ENCODE measurements at regions not wholly inside any gene's neighbourhood (a gene's known extent, or its start where the extent isn't known, plus 50 kb on each side); places are given as distances from the start of the nearest gene placed in this dataset.

DNA sequence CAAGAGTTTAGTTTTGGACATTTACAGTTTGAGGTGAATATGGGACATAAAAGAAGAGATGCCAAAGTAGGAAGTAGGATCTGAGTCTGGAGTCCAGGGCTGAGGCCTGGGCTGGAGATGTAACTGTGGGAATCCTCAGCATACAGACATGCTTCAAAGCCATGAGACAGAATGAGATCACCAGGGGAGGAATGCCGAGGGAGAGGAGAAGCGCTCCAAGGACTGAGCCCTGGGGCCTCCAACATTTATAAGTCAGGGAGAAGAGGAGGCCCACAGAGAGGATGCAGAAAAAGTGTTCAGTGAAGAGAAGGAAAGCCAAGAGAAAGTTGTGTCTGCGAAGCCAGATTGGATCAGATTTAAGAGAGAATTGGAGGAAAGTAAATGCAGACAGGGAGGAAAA lies 277.5 kb upstream of the MYOCD start:
- DNase-seq, result no peak

DNA sequence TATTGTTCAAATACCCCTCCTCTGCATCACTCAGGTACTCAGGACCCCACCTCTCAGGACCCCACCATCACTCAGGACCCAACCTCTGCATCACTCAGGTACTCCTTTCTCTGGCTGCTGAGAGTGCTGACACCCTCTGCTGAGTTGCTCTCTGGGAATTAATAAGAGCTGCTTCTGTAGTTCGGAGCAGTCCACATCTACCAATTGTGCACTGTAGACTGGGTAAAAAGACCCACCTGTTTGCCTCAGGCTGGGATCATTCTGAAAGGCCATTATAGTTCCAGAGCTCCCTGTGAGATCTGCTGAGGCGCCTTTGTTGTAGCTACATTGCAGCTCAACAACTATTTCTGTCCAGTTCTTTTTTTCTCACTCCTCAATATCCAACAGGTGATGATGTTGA lies 276.3 kb upstream of the MYOCD start:
- no peak for DNase-seq

DNA sequence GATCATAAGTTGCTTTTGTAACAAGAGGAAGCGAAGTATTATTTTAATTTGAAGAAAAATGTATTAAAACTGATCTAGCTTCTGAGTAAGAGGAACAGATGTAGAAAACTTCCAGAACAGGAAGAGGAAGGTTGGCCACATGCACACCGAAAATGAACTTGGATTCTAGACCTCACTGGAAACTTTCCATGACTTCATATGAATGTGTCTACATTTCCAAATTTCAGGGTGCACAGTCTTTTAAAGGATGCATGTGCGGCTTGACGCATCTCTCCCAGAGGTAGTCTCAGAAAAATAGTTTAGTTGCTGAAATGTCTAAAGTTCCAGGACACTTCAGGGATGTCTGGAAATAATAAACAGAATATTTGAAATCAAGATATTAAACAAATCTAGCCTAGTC lies 275.1 kb upstream of the MYOCD start:
- DNase-seq, result no peak

DNA sequence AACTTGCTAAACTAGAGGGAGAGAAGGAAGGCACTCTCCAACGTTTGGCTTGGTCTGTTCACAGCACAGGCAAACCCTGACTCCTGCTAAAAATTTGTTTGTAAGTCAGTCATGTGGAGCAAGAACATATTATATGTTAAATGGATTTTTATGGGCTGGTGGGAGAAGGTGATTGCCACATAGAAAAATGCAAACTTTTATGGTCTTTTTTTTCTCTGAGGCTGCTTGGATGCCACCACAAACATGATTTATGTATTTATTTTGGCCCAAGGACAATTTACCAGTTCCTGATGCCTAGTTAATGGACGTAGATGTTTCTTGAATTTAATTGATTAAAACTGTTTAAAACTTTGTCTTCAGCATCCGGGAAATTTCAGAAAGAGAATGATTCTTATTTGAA lies 274.2 kb upstream of the MYOCD start:
- no peak for DNase-seq

DNA sequence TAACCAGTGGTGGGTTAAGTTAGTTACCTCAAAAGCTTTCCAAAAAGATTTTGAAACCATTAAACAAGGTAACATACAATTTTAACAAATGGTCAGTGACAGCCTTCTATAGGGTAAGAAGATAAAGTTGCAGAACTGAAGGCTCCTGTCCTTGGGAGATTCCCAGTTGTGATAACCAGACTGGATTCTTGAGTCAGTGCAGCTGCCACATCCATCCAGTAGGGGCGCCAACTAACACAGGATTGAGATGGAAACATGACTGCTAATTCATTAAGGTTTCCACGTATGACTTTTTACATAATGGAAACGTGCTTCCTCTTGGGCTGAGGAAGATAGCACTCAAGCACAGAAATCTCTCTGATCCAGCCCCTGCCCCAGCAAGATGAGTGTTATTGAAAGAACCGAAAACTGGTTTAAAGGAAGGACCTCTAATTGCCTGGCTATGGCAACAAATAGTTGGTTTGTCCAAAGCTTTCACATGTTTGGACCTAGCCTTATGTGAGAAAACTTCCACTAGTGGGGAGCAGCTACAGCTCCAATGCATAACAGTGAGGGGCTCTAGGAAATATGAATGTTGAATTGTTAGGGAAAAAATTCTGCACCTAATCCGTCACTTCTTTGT lies 269.8 kb upstream of the MYOCD start:
- no peak for DNase-seq

DNA sequence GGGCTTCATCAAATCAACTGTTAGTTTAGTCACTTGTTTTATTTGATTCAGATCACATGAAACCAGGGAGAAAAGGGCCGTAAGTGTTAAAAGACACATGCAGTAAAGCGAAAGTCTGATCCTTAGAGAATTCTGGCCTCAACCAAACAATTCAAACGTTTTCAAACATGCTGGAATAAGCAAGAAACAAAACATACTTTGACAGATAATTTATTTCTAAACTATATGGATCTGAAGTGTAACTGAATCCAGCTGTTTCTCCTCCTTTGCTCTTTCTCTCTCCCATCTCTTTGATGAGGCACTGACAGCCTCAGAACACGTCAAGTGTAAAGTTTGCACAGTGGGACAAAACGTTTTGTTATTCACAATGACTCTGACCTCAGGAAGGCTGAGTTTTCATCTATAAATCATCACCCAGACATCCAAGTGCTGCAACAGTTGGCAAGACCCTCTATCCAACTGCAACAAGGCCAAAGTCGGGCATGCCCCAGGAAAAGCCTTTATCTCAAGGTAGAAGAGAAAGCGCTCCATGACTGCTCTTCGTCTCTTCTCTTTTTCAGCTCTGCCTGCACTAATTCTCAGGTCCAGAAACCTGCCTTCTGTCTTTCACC lies 267.1 kb upstream of the MYOCD start:
- no peak for DNase-seq

DNA sequence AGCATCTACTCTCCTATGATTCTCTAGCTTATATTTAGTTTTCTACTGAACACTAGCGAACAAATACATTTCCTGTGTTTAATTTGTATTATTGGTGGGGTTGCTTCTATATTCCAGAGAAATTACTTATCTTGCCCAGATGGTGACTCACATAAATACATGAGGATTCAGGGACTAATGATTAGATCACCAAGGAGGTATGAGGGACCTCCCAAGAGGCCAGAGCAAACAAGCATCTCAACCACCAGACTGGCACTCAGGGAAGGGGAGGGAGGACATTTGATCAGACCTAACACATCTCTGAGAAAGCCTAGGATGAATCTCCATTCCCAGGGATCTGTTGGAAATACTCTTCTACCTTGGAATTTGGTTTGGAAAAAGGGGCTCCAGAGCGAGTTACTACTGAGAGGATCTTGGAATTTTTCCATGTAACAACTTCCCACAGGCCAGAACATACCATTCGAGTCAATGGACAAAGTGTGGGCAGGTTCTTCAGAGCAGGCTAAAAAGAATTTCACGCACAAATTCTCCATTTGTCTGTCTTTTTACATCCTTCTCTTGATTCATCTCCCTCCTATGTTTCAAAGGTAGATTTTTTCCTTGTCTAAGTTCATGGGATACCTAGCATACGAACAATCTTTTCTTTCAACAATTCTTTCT lies 262.6 kb upstream of the MYOCD start:
- DNase-seq, result no peak

DNA sequence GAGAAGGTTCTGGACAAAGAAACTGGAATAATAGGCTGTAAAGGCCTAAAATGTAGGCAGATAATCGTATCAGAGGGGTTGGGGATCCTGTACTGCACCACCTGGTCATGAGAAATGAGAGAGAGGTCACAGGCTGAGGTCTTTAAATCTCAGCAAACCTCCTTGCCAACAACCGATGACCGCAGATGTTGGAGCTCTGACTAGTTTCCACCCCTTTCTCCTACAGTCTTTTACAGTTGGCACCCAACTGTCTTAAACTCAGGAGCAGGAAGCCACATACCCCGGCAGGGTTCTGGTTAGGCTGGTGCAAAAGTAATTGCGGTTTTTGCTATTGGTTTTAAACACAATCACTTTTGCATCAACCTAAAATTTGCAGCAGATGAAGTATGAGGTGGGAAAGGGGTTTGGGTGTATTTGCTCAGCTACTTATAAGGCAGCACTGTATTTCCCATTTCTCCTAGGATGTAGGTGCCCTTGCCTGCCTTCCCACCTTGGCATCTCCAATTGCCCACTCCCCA lies 261.8 kb upstream of the MYOCD start:
- DNase-seq, result no peak

DNA sequence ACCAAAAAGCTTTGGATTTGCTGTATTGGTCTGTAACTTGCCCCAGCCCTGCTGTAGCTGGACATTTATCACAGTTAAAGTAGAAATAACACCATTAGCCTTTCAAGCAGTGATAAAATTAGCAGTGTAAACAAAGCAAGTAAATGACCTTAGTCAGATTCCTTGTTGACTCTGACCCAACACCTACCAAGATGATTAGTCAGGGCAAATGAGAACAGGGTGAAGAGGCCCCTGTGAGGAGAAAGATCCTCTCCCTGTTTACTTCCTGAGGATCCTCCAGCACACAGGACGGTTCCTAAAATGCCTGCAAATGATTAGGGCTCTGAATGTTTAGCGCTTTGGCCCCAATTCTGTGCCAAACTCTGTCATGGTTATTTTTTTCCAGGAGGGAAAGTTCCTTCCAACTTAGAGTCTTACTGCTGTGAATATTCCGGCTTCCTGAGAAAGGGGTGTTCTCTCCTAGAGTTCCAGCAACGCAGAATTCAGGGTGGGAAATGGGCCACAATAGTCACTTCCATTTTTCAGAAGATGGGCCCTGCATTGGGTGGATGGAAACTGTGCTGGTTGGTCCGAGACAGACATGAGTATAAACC lies 259.0 kb upstream of the MYOCD start:
- no peak for DNase-seq

DNA sequence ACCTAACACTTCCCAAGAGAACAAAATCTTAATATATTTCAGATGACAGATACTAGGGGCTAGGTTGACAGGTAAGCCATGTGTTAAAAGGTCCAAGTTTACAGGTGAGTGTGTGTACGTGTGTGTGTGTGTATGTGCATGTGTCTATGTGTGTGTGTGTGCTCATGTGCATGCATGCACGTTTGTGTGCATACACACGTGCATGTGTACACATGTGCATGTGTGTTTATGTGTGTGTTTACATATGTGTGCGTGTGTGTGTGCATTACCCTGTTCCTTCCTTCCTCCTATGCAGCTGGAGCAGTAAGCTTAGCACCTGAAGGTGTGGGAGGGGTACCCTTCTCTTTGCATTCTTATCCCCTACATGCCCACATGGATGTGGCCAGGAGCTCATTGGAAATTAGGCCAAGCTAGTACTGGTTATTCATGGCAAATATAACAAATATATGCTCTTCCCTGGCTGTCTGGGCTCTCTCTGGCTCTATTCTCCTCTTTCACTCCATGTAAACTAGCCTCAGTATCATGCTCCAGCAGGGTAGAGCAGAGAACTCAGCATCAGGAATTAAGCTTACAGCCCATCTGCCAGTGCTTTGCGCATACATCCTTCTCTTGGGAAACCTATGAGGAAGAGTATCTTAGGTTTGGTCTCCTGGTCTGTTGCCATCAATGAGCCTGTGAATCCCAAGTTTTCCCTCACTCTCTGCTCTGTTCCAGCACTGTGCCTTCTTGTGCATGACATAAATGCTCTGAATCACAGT lies 258.0 kb upstream of the MYOCD start:
- DNase-seq, result no peak

DNA sequence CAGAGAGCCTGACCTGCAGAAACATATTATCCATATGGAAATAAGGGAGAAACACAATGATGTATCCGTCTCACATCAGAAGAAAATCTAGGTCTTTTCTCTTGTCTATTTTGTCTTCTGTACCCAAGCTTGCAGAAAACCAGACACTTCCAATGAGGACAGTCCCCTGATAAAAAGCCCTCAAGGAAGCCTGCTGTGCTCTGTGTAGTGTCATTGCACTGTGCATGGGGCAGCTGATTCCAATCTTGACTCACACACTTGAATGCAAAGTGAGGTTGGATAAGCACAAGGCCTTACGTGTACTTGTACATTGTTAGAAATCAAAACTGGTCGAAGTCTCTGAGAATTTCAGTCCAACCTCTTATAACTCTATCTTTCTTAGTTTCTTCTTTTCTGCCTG lies 256.6 kb upstream of the MYOCD start:
- no peak for DNase-seq

DNA sequence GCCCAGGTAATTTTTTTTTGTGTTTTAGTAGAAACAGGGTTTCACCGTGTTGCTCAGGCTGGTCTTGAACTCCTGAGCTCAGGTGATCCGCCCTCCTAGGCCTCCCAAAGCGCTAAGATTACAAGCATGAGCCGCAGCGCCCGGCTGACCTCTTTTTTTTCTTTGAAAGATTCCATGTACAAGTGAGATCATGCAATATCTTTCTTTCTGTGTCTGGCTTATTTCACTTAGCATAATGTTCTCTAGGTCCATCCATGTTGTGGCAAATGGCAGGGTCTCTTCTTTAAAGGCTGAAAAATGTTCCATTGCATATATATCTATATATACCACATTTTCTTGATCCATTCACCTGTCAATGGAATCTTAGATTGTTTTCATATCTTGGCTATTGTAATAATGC lies 255.0 kb upstream of the MYOCD start:
- no peak for DNase-seq

DNA sequence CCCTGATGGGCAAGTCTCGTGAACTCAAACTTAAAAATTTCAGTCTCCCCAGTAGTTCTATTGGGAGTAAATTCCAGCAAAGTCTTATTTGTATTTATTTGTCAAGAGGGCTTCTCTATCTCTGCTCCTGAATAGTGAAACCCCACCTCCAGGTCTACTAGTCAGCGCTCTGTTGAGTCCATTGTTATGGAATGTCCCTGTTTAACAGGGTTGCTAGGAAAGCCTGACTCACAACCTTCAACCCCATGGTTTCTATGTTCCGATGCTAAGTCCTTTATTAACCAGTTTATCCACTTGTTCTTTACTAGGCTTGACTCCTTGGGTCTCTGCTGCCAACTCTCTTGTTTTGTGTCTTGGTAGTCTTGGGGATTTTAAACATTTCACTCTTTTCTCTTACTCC lies 250.7 kb upstream of the MYOCD start:
- DNase-seq, result no peak

DNA sequence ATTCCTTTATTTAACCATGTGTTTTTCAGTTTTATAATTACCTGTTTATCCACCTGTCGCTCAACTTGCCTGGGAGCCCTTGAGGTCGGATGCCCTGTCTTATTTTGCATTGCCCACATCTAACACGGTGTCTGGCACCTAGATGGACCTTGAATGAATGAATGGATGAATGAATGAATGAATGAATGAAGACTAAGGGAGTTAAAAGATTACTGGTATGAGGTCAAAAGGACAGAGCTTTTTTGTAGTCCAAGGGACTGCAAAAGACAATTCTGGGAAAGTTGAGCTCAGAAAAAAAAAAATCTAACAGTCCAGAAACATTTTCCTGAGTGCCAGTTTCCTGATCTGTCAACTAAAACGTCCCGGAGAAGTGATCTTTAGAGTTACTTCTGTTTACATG lies 244.6 kb upstream of the MYOCD start:
- DNase-seq, result no peak

DNA sequence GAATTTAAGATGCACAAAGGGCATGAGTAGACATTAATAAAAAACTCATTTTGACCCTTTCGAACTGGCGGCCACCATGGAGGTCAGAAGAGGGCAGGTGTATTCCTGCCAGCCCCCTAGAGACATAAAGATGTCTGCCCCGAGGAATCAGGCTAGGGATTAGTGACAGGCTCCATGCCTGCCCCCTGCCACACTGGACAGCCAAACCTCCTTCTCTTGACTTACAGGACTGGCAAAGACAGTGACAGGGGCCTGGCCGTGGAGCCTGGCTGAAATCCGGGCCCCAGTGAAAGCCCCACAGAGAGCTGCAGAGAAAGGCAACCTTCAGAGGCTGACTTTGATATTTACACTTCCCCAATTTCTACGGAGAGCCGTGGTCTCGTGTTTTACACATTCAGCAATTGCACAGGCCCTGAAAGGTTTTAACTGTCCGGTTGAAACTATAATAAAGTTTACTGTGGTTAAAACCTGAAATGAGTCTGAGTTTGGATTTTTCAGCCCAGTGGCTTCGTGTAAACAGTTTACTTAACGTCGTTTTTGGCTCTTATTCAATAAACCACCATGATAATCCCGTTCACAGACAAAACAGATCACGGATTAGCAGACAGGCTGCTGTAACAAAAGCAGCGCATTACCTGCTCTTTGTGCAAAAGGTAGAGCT lies 243.9 kb upstream of the MYOCD start:
- no peak for DNase-seq

DNA sequence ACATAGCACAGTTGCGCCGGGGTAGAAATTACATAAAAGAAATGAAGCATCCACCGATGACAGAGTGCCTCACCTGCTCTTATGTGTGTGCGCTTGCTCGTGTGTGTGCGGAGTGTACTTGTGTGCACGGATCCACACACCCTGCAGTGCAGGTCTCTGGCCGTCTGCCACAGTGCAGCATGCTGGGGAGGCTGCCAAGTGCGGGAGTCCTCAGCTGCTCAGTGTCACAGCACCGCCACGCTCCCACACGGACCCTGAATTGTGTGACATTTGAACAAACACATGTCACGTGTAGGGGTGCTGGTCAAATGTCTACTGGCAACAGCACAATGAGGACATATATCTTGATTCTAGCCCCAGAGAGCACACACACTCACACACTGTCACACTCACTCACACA lies 243.0 kb upstream of the MYOCD start:
- no peak for DNase-seq

DNA sequence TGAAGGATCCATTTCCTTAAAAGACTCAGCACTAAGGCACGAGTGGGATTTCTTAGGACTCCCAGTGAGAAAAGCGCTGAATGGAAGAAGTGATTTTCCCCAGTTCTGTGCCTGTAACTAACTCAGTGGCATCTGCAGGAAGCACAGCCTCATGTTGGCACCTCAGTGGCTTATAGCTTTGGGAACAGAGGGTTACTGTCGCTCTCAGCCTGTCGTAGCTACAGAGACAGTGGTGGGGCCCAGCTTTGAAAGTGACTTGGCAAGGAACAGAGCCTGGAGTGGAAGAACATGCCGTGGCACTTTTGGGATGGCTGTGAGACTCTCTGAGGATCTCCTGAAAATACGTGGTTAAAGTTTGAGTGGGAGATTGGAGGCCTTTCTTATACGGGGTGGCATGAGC lies 242.4 kb upstream of the MYOCD start:
- DNase-seq, result no peak

DNA sequence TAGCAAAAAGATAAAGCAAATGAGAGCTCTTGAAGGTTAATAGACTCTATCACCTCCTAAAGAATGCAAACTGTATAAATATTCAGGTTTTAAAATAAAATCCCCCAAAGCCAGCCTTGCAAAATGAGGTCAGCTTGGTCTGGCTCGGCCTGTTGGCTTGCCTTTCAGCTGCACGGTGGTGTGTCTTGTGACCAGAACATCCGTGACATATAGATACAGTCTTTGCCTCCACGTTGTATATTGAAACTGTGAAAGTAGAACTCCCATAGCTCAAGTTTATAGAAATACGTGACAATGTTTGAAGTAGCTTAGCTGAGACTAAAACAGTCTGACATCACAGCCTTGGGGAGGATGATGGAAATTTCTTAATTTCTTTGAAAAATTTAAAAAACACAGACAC lies 236.6 kb upstream of the MYOCD start:
- no peak for DNase-seq

DNA sequence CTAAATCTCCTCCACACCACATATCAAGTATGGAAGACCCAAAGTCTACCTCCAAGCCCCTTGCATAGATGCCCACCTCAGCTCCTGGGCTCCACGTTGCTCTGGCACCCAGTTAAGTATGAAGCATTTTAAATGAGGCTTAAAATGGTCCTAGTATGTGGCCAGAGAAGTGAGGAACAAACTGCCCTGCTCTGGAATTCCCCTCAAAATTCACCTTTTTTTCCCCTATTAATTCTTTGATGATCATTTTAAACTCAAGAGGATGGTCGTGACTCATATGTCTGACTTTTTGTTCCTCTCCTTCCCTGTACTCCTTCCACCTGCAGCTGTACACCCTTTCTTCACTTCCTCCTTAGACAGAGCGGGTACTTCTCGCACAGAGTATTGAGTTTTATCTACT lies 234.5 kb upstream of the MYOCD start:
- no peak for DNase-seq

DNA sequence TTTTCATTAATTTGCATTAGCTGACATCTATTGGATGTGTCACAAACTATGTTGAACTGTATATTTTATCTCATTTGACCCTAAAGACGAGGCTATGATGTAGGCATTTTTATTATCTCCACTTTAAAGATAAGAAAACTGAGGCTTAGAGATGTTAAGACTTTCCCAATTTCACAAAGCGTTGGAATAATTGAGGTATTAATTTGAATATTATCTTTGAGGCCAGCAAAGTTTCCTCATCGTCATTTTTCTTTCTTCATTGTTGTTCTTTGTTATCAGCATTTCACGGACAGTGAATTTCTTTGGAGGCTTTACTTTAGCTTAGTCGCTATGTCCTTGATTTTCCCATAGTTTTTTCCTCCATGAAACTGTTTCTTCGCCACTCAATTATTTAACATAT lies 227.5 kb upstream of the MYOCD start:
- DNase-seq, result no peak

DNA sequence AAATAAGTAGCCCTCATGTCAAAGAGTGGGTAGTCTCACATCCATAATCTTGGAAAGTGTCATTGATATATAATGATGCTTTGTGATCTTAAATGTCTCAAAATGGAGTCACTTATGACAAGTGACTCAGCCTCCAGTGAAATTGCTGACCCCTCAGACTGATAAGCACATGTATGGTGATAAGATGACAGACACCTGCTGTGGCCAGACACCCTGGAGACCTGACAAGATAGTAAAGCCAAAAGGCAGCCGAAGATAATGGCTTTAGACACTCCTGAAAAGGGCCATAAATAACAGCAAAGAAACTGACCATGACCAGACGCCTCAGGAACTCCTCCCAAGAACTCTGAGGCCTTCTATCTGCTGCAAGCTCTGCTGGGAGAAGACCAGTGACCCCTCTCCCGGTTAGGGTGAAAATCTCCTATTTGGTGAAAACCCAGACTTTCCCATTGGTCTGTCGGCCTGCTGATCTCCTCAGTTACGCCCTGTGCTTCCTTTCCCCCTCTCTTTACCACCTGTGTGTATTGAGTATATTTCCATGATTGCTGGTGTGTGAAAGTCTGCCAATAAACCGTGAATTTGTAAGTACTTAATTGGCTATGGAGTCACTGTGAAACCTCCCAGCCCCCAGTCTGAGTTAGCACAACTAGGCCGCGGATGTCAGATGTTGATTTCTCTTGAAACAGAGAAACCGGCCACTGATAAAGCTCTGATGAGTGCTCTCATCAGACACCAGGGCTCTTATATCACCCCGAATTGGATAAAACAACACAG lies 226.7 kb upstream of the MYOCD start:
- DNase-seq, result no peak

DNA sequence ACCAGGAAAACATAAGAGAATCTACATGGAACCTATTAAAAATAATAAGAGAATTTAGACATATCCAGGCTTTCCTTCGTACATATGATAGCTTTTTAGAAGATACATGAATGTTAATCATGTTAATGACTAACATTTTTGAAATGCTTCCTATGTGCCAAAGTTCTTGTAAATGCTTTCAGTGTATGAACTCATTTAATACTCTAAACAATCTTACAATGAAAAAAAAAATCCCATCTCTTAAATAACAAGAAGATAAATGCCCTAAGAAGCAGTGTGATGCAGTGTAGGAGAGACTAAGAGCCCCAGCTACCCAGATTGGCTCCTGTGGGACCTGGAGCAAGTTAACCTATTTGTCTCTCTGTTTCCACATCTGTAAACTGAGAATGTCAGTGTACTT lies 220.4 kb upstream of the MYOCD start:
- DNase-seq, result no peak

Data from suppressor macrophage treated with lipopolysaccharide for 4 hours (primary cell).